ENCODE measurements at regions not wholly inside any gene's neighbourhood (a gene's known extent, or its start where the extent isn't known, plus 50 kb on each side); places are given as distances from the start of the nearest gene placed in this dataset.

DNA sequence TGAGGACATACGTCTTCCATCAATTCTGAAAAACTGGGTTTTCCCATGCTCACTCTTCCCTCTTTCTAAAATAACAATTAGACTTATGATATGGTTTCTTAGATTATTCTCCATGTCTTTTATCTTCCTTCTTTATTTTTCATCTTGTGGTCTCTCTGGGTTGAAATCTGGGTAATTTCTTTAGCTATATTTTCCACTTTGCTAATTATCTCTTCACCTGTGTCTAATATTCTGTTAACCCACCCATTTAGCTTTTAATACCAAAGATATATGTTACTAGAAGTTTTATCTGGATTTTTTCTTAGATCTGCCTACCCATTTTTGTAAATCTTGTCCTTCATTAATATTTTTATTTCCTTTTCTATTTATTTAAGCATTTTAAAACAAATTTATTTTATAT, 121.8 kb downstream of the TENT5A start:
- POLR2A ChIA-PET = no interaction called here
- RAD21 ChIA-PET (ENCODE audit: low non-redundant PET in 1 of 2, low total read pairs in 2 of 2, uncharacterized antibody in 2 of 2, unreplicated experiment in 2 of 2) = no interaction called here
- no peak for DNase-seq (ENCODE audit: low read depth, low spot score)
- H3K9me2 ChIP-seq (ENCODE audit: insufficient read depth) = no peaks in the 10 kb centered on the region
- BruUV-seq (replicated peaks) = no TSS peak
- TF ChIP-seq, protein P1, sequence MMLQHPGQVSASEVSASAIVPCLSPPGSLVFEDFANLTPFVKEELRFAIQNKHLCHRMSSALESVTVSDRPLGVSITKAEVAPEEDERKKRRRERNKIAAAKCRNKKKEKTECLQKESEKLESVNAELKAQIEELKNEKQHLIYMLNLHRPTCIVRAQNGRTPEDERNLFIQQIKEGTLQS (IDR thresholded peaks at IDR 0.05) = no peak
- TF ChIP-seq CEBPB (IDR thresholded peaks at IDR 0.05; ENCODE audit: low read depth) (no peak), EZH2 (IDR thresholded peaks at IDR 0.05) (no peak), EGR1 (IDR thresholded peaks at IDR 0.05; ENCODE audit: low read depth) (no peak)
- TF ChIP-seq, protein P2, sequence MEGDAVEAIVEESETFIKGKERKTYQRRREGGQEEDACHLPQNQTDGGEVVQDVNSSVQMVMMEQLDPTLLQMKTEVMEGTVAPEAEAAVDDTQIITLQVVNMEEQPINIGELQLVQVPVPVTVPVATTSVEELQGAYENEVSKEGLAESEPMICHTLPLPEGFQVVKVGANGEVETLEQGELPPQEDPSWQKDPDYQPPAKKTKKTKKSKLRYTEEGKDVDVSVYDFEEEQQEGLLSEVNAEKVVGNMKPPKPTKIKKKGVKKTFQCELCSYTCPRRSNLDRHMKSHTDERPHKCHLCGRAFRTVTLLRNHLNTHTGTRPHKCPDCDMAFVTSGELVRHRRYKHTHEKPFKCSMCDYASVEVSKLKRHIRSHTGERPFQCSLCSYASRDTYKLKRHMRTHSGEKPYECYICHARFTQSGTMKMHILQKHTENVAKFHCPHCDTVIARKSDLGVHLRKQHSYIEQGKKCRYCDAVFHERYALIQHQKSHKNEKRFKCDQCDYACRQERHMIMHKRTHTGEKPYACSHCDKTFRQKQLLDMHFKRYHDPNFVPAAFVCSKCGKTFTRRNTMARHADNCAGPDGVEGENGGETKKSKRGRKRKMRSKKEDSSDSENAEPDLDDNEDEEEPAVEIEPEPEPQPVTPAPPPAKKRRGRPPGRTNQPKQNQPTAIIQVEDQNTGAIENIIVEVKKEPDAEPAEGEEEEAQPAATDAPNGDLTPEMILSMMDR (IDR thresholded peaks at IDR 0.05 in 2 of 3, conservative IDR thresholded peaks at IDR 0.05 in 1 of 3; ENCODE audit: borderline replicate concordance in 1 of 3, insufficient read depth in 1 of 3, low read depth in 2 of 3, low read length in 2 of 3) = no peak
- TF ChIP-seq, protein P3, sequence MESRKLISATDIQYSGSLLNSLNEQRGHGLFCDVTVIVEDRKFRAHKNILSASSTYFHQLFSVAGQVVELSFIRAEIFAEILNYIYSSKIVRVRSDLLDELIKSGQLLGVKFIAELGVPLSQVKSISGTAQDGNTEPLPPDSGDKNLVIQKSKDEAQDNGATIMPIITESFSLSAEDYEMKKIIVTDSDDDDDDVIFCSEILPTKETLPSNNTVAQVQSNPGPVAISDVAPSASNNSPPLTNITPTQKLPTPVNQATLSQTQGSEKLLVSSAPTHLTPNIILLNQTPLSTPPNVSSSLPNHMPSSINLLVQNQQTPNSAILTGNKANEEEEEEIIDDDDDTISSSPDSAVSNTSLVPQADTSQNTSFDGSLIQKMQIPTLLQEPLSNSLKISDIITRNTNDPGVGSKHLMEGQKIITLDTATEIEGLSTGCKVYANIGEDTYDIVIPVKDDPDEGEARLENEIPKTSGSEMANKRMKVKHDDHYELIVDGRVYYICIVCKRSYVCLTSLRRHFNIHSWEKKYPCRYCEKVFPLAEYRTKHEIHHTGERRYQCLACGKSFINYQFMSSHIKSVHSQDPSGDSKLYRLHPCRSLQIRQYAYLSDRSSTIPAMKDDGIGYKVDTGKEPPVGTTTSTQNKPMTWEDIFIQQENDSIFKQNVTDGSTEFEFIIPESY (IDR thresholded peaks at IDR 0.05; ENCODE audit: extremely low read depth, insufficient replicate concordance, low read length) = no peak
- H3K9me3 ChIP-seq (ENCODE audit: control insufficient read depth in 1 of 2, insufficient read depth in 1 of 2, low read depth in 1 of 2, low read length in 2 of 2) = peaks cover 6 to 8% of the 10 kb centered on the region in 2 experiments; a peak in 2 of 4 replicates
- no peaks in the 10 kb centered on the region for H3K4me1 ChIP-seq (ENCODE audit: control insufficient read depth in 1 of 2, insufficient read depth in 2 of 2, low read length in 2 of 2)
- H3K27me3 ChIP-seq (ENCODE audit: insufficient read depth, low read length) = no peaks in the 10 kb centered on the region
- CTCF ChIA-PET = no interaction called here
- H2AFZ ChIP-seq (ENCODE audit: low read depth, low read length, poor library complexity, severe bottlenecking) = no peak overlapping the region
- H3K79me2 ChIP-seq (ENCODE audit: insufficient read depth, low read length) = no peaks in the 10 kb centered on the region
- no peak overlapping the region for H3K9ac ChIP-seq (ENCODE audit: low read length)
- H3K4me2 ChIP-seq (ENCODE audit: low read length) = no peak overlapping the region
- ATAC-seq = no peak
- no peak overlapping the region for H3K4me3 ChIP-seq (replicated peaks in 1 of 2; ENCODE audit: low read depth in 1 of 2, low read length in 2 of 2)
- no peaks in the 10 kb centered on the region for H3K36me3 ChIP-seq (ENCODE audit: control insufficient read depth in 1 of 2, insufficient read depth in 2 of 2, low read length in 2 of 2)
- H3K27ac ChIP-seq (ENCODE audit: low read depth, low read length) = no peak overlapping the region
- no peaks in the 10 kb centered on the region for H4K20me1 ChIP-seq (ENCODE audit: insufficient read depth)
- intact Hi-C loops (cut with micrococcal nuclease) = no loop called here
